Ovary (tissue), 3 donors: ENCODE measurements at regions not wholly inside any gene's neighbourhood (a gene's known extent, or its start where the extent isn't known, plus 50 kb on each side); places are given as distances from the start of the nearest gene placed in this dataset.

ENCODE experiments used
- CTCF ChIP-seq, 3 donors: fragments of 450-650 bp in 2 of 3; fragments of 200-600 bp in 1 of 3; IDR thresholded peaks; one replicate each; pipeline versions ENCODE4 v1.5.1 to v1.8.0; 2016 to 2022; ENCODE audit warnings: antibody characterized with exemption in 3 of 3, mild to moderate bottlenecking in 1 of 3
- POLR2A ChIP-seq: fragments of 450-650 bp; IDR thresholded peaks from one replicate; pipeline ENCODE4 v1.6.1; 2017; ENCODE audit warnings: antibody characterized with exemption, mild to moderate bottlenecking, moderate library complexity
- donor health status: DM: no; HTN: no; CAD: no.

GRCh38 chr18:78868330-78869316 is 111.0 kb upstream of the SALL3 start:
- TF ChIP-seq CTCF (IDR thresholded peaks at IDR 0.05): no peak
- TF ChIP-seq POLR2A: no peak
